ENCODE measurements at regions not wholly inside any gene's neighbourhood (a gene's known extent, or its start where the extent isn't known, plus 50 kb on each side); places are given as distances from the start of the nearest gene placed in this dataset.
"Not testable (repeated sequence)": the region's sequence is repeated elsewhere in the genome, so short reads cannot be mapped to it uniquely, and the experiment has no call there.

GRCh38 chr15:20310603-20311002 lies 231.0 kb downstream of the GOLGA6L6 start:
- no peak for DNase-seq
- Histone ChIP-seq H3K4me2 (no peak overlapping the region), H3K4me3 (no peak overlapping the region), H3K79me2 (ENCODE audit: low read depth) (no peaks in the 10 kb centered on the region), H3K9me2 (ENCODE audit: insufficient read depth) (no peaks in the 10 kb centered on the region), H3F3A (ENCODE audit: insufficient read depth, low read depth) (no peaks in the 10 kb centered on the region), H3K36me3 (ENCODE audit: low read depth) (no peaks in the 10 kb centered on the region), H3K4me1 (replicated peaks; ENCODE audit: insufficient read depth) (no peaks in the 10 kb centered on the region), H4K20me1 (ENCODE audit: insufficient read depth) (no peaks in the 10 kb centered on the region), H3K9me3 (ENCODE audit: insufficient read depth, low read depth) (no peaks in the 10 kb centered on the region), H2AFZ (no peak overlapping the region), H3K27ac (no peak overlapping the region), H3K27me3 (ENCODE audit: insufficient read depth, low read depth) (peaks cover 6% of the 10 kb centered on the region; the same call in 1 of the 2 replicates)
- ChIA-PET POLR2A (ENCODE audit: unreplicated experiment) (no interaction called here), CTCF (no interaction called here)
- no TSS peak for BruUV-seq (replicated peaks)
- intact Hi-C loops (cut with micrococcal nuclease; ENCODE audit: unreplicated experiment) = no loop called here
- TF ChIP-seq, protein P1, sequence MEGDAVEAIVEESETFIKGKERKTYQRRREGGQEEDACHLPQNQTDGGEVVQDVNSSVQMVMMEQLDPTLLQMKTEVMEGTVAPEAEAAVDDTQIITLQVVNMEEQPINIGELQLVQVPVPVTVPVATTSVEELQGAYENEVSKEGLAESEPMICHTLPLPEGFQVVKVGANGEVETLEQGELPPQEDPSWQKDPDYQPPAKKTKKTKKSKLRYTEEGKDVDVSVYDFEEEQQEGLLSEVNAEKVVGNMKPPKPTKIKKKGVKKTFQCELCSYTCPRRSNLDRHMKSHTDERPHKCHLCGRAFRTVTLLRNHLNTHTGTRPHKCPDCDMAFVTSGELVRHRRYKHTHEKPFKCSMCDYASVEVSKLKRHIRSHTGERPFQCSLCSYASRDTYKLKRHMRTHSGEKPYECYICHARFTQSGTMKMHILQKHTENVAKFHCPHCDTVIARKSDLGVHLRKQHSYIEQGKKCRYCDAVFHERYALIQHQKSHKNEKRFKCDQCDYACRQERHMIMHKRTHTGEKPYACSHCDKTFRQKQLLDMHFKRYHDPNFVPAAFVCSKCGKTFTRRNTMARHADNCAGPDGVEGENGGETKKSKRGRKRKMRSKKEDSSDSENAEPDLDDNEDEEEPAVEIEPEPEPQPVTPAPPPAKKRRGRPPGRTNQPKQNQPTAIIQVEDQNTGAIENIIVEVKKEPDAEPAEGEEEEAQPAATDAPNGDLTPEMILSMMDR (conservative IDR thresholded peaks at IDR 0.05) = no peak
- TF ChIP-seq EZH2 (IDR thresholded peaks at IDR 0.05; ENCODE audit: low read depth) = no peak

GRCh38 chr15:20309966-20310365 lies 231.6 kb downstream of the GOLGA6L6 start:
- not testable (repeated sequence) for BruUV-seq (replicated peaks); DNase-seq

DNA sequence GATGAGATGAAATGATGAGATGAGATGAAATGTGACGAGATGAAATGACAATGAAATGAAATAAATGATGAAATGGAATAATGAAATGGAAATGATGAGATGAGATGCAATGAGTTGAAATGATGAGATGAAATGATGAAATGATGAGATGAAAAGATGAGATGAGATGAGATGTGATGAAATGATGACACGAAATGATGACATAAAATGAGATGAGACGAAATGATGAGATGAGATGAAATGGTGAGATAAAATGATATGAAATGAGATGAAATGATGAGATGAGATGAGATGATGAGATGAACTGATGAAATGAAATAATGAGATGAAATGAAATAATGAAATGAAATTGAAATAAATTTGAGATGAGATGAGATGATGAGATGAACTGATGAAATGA lies 232.2 kb downstream of the GOLGA6L6 start:
- H3K4me3 ChIP-seq; H3K27ac ChIP-seq; H3K4me1 ChIP-seq (replicated peaks; ENCODE audit: insufficient read depth); H3F3A ChIP-seq (ENCODE audit: insufficient read depth, low read depth); H2AFZ ChIP-seq; H3K9me3 ChIP-seq (ENCODE audit: insufficient read depth, low read depth); H3K9me2 ChIP-seq (ENCODE audit: insufficient read depth); POLR2A ChIA-PET (ENCODE audit: unreplicated experiment); intact Hi-C loops (cut with micrococcal nuclease; ENCODE audit: unreplicated experiment); H3K79me2 ChIP-seq (ENCODE audit: low read depth); H3K27me3 ChIP-seq (ENCODE audit: insufficient read depth, low read depth); CTCF ChIA-PET; H3K36me3 ChIP-seq (ENCODE audit: low read depth); H4K20me1 ChIP-seq (ENCODE audit: insufficient read depth); DNase-seq; BruUV-seq (replicated peaks); H3K4me2 ChIP-seq: not testable (repeated sequence)

More at GRCh38 chr15:20309966-20310365, 231.6 kb downstream of the GOLGA6L6 start:
- H3K4me3 ChIP-seq; intact Hi-C loops (cut with micrococcal nuclease; ENCODE audit: unreplicated experiment); H3K36me3 ChIP-seq (ENCODE audit: low read depth); H4K20me1 ChIP-seq (ENCODE audit: insufficient read depth); CTCF ChIA-PET; H3K9me3 ChIP-seq (ENCODE audit: insufficient read depth, low read depth); H3K27me3 ChIP-seq (ENCODE audit: insufficient read depth, low read depth); H3F3A ChIP-seq (ENCODE audit: insufficient read depth, low read depth); H3K4me2 ChIP-seq; POLR2A ChIA-PET (ENCODE audit: unreplicated experiment); H3K27ac ChIP-seq; H3K79me2 ChIP-seq (ENCODE audit: low read depth); H2AFZ ChIP-seq; H3K9me2 ChIP-seq (ENCODE audit: insufficient read depth); H3K4me1 ChIP-seq (replicated peaks; ENCODE audit: insufficient read depth): not testable (repeated sequence)

DNA sequence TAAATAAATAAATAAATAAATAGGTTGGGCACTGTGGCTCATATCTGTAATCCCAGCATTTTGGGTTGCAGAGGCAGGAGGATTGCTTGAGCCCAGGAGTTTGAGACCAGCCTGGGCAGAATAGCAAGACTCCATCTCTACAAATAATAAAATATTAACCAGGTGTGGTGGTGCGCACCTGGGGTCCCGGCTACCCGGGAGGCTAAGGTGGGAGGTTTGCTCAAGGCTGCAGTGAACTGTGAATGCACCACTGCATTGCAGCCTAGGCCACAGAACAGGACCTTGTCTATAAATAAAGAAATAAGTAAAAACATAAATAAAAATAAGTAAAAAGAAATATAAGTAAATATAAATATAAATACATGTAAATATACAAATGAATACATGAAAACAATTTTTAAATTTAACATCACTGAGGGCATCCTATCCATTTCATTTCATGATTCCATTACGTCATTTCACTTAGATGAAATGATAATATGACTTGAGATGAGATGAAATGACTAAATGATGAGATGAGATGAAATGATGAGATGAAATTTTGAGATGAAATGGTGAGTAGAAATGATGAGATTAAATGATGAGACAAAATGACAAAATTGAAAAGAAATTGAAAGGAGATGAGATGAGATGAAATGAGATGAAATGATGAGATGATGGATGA lies 233.4 kb downstream of the GOLGA6L6 start:
- H4K20me1 ChIP-seq (ENCODE audit: insufficient read depth); H3K27ac ChIP-seq; H3F3A ChIP-seq (ENCODE audit: insufficient read depth, low read depth); BruUV-seq (replicated peaks); H3K4me3 ChIP-seq; H2AFZ ChIP-seq; intact Hi-C loops (cut with micrococcal nuclease; ENCODE audit: unreplicated experiment); CTCF ChIA-PET; H3K27me3 ChIP-seq (ENCODE audit: insufficient read depth, low read depth); H3K9me2 ChIP-seq (ENCODE audit: insufficient read depth); H3K4me2 ChIP-seq; H3K4me1 ChIP-seq (replicated peaks; ENCODE audit: insufficient read depth); H3K36me3 ChIP-seq (ENCODE audit: low read depth); H3K9me3 ChIP-seq (ENCODE audit: insufficient read depth, low read depth); POLR2A ChIA-PET (ENCODE audit: unreplicated experiment); DNase-seq; H3K79me2 ChIP-seq (ENCODE audit: low read depth): not testable (repeated sequence)

DNA sequence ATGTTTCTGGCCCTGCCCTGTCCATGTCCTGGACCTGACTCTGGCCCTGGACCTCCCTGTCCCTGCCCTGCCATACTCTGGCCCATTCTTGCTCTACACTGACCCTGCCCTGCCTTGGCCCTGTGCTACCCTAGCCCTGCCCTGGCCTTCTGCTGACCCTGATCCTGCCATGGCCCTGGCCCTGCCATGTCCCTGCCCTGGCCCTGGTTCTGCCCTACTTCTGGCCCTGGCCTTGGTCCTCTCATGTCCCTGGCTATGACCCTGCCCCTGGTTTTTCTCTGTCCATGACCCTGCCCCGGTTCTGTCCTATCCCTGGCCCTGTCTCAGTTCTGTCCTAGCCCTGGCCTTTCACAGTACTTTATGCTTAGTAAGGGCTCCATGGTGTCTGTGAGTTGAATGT lies 234.5 kb downstream of the GOLGA6L6 start:
- H3K36me3 ChIP-seq (ENCODE audit: low read depth); DNase-seq; H3K9me2 ChIP-seq (ENCODE audit: insufficient read depth); H3K4me3 ChIP-seq; POLR2A ChIA-PET (ENCODE audit: unreplicated experiment); H3K4me1 ChIP-seq (replicated peaks; ENCODE audit: insufficient read depth); H3K79me2 ChIP-seq (ENCODE audit: low read depth); CTCF ChIA-PET; intact Hi-C loops (cut with micrococcal nuclease; ENCODE audit: unreplicated experiment); H3K27me3 ChIP-seq (ENCODE audit: insufficient read depth, low read depth); H3F3A ChIP-seq (ENCODE audit: insufficient read depth, low read depth); H3K9me3 ChIP-seq (ENCODE audit: insufficient read depth, low read depth); BruUV-seq (replicated peaks); H4K20me1 ChIP-seq (ENCODE audit: insufficient read depth); H2AFZ ChIP-seq; H3K4me2 ChIP-seq; H3K27ac ChIP-seq: not testable (repeated sequence)

- POLR2A ChIA-PET (ENCODE audit: unreplicated experiment); H3K9me2 ChIP-seq (ENCODE audit: insufficient read depth); H3F3A ChIP-seq (ENCODE audit: insufficient read depth, low read depth); H3K79me2 ChIP-seq (ENCODE audit: low read depth); H3K36me3 ChIP-seq (ENCODE audit: low read depth); H3K4me3 ChIP-seq; H2AFZ ChIP-seq; BruUV-seq (replicated peaks); intact Hi-C loops (cut with micrococcal nuclease; ENCODE audit: unreplicated experiment); H3K27me3 ChIP-seq (ENCODE audit: insufficient read depth, low read depth); H4K20me1 ChIP-seq (ENCODE audit: insufficient read depth); H3K4me2 ChIP-seq; H3K4me1 ChIP-seq (replicated peaks; ENCODE audit: insufficient read depth); DNase-seq; CTCF ChIA-PET; H3K27ac ChIP-seq; H3K9me3 ChIP-seq (ENCODE audit: insufficient read depth, low read depth): not testable (repeated sequence)
Observed at GRCh38 chr15:20306497-20307106, 235.0 kb downstream of the GOLGA6L6 start.

GRCh38 chr15:20305912-20306311 lies 235.7 kb downstream of the GOLGA6L6 start:
- H3K27me3 ChIP-seq (ENCODE audit: insufficient read depth, low read depth); H3K36me3 ChIP-seq (ENCODE audit: low read depth); H3K79me2 ChIP-seq (ENCODE audit: low read depth); intact Hi-C loops (cut with micrococcal nuclease; ENCODE audit: unreplicated experiment); POLR2A ChIA-PET (ENCODE audit: unreplicated experiment); CTCF ChIA-PET; H3K4me3 ChIP-seq; BruUV-seq (replicated peaks); DNase-seq; H4K20me1 ChIP-seq (ENCODE audit: insufficient read depth); H2AFZ ChIP-seq; H3F3A ChIP-seq (ENCODE audit: insufficient read depth, low read depth); H3K4me2 ChIP-seq; H3K4me1 ChIP-seq (replicated peaks; ENCODE audit: insufficient read depth); H3K9me2 ChIP-seq (ENCODE audit: insufficient read depth); H3K9me3 ChIP-seq (ENCODE audit: insufficient read depth, low read depth); H3K27ac ChIP-seq: not testable (repeated sequence)
